Central memory CD8-positive, alpha-beta T cell (primary cell): ENCODE measurements at regions not wholly inside any gene's neighbourhood (a gene's known extent, or its start where the extent isn't known, plus 50 kb on each side); places are given as distances from the start of the nearest gene placed in this dataset.

Experiments used
- ATAC-seq: fragments of 150-1000 bp; cut with Tn5 transposase; replicated peaks from 2 replicates; pipeline ENCODE4 v1.10.0; 2022; ENCODE audit warnings: mild to moderate bottlenecking, moderate FRiP score, moderate number of reproducible peaks; ENCODE audit not compliant: poor library complexity, severe bottlenecking; ENCODE audit errors: extremely low read depth
- DNase-seq, 2 donors: peaks; one replicate each; pipeline ENCODE4 v3.0.0; 2021; ENCODE audit warnings: low spot score in 2 of 2
- H3K27ac Mint-ChIP-seq: one replicate; pipeline ENCODE4 v1.8.0; 2022; ENCODE audit warnings: low read depth, mild to moderate bottlenecking, moderate library complexity, mixed read lengths
- H3K27me3 Mint-ChIP-seq: one replicate; pipeline ENCODE4 v1.8.0; 2022; ENCODE audit warnings: mixed read lengths
- H3K36me3 Mint-ChIP-seq: one replicate; pipeline ENCODE4 v1.8.0; 2022; ENCODE audit warnings: mild to moderate bottlenecking, moderate library complexity, mixed read lengths; ENCODE audit not compliant: insufficient read depth
- H3K4me1 Mint-ChIP-seq: one replicate; pipeline ENCODE4 v1.8.0; 2022; ENCODE audit warnings: mixed read lengths
- H3K4me3 Mint-ChIP-seq: one replicate; pipeline ENCODE4 v1.8.0; 2022; ENCODE audit warnings: mild to moderate bottlenecking, moderate library complexity, mixed read lengths
- H3K9me3 Mint-ChIP-seq: one replicate; pipeline ENCODE4 v1.8.0; 2022; ENCODE audit warnings: mixed read lengths

- ATAC-seq: no peak
These were observed 710.4 kb upstream of the FLRT2 start for GRCh38 chr14:84819528-84819927.

GRCh38 chr14:84825481-84826251 lies 704.3 kb upstream of the FLRT2 start:
- ATAC-seq: no peak
- H3K9me3 Mint-ChIP-seq: peaks cover 20% of the 10 kb centered on the region
- no peaks in the 10 kb centered on the region for H3K36me3 Mint-ChIP-seq
- H3K4me1 Mint-ChIP-seq: no peaks in the 10 kb centered on the region
- no peak overlapping the region for H3K4me3 Mint-ChIP-seq
- H3K27ac Mint-ChIP-seq: no peak overlapping the region
- H3K27me3 Mint-ChIP-seq: no peaks in the 10 kb centered on the region
- no peak for DNase-seq

More at GRCh38 chr14:84819528-84819927, 710.4 kb upstream of the FLRT2 start:
- Mint-ChIP-seq H3K27ac (no peak overlapping the region), H3K36me3 (no peaks in the 10 kb centered on the region), H3K4me1 (no peaks in the 10 kb centered on the region), H3K9me3 (peaks cover 32% of the 10 kb centered on the region), H3K27me3 (no peaks in the 10 kb centered on the region), H3K4me3 (no peak overlapping the region)
- DNase-seq: no peak

- H3K4me1 Mint-ChIP-seq: no peaks in the 10 kb centered on the region
- H3K4me3 Mint-ChIP-seq: no peak overlapping the region
- H3K9me3 Mint-ChIP-seq: peaks cover 23% of the 10 kb centered on the region
- ATAC-seq (no peak), DNase-seq (no peak)
- no peak overlapping the region for H3K27ac Mint-ChIP-seq
- H3K27me3 Mint-ChIP-seq: no peaks in the 10 kb centered on the region
- H3K36me3 Mint-ChIP-seq: no peaks in the 10 kb centered on the region
These were observed 703.6 kb upstream of the FLRT2 start for GRCh38 chr14:84826294-84826693.

GRCh38 chr14:84850595-84850994 lies 679.3 kb upstream of the FLRT2 start:
- Mint-ChIP-seq H3K4me3 (no peak overlapping the region), H3K27me3 (no peaks in the 10 kb centered on the region), H3K36me3 (no peaks in the 10 kb centered on the region), H3K9me3 (peaks cover 18% of the 10 kb centered on the region), H3K27ac (no peak overlapping the region), H3K4me1 (no peaks in the 10 kb centered on the region)
- DNase-seq: no peak
- no peak for ATAC-seq

- ATAC-seq (no peak), DNase-seq (no peak)
- Mint-ChIP-seq H3K9me3 (no peaks in the 10 kb centered on the region), H3K4me3 (no peak overlapping the region), H3K36me3 (no peaks in the 10 kb centered on the region), H3K27ac (no peak overlapping the region), H3K4me1 (no peaks in the 10 kb centered on the region), H3K27me3 (no peaks in the 10 kb centered on the region)
These were observed 673.0 kb upstream of the FLRT2 start for GRCh38 chr14:84856751-84857534.

- no peak overlapping the region for H3K4me3 Mint-ChIP-seq
- no peaks in the 10 kb centered on the region for H3K27me3 Mint-ChIP-seq
- H3K36me3 Mint-ChIP-seq: no peaks in the 10 kb centered on the region
- DNase-seq (no peak), ATAC-seq (no peak)
- H3K27ac Mint-ChIP-seq: no peak overlapping the region
- no peaks in the 10 kb centered on the region for H3K4me1 Mint-ChIP-seq
- H3K9me3 Mint-ChIP-seq: no peaks in the 10 kb centered on the region
These were observed 672.4 kb upstream of the FLRT2 start for GRCh38 chr14:84857571-84857970.

GRCh38 chr14:84859116-84859515 lies 670.8 kb upstream of the FLRT2 start:
- Mint-ChIP-seq H3K27ac (no peak overlapping the region), H3K9me3 (peaks cover 4% of the 10 kb centered on the region), H3K36me3 (no peaks in the 10 kb centered on the region), H3K4me3 (no peak overlapping the region), H3K27me3 (no peaks in the 10 kb centered on the region), H3K4me1 (no peaks in the 10 kb centered on the region)
- DNase-seq (no peak), ATAC-seq (no peak)

GRCh38 chr14:84864548-84865271 lies 665.2 kb upstream of the FLRT2 start:
- Mint-ChIP-seq H3K27me3 (no peaks in the 10 kb centered on the region), H3K27ac (no peak overlapping the region), H3K4me1 (no peaks in the 10 kb centered on the region), H3K4me3 (no peak overlapping the region), H3K36me3 (no peaks in the 10 kb centered on the region), H3K9me3 (peaks cover 6% of the 10 kb centered on the region)
- ATAC-seq (no peak), DNase-seq (no peak)

- no peak overlapping the region for H3K27ac Mint-ChIP-seq
- no peak overlapping the region for H3K4me3 Mint-ChIP-seq
- H3K36me3 Mint-ChIP-seq: no peaks in the 10 kb centered on the region
- H3K9me3 Mint-ChIP-seq: peaks cover 5% of the 10 kb centered on the region
- DNase-seq (no peak), ATAC-seq (no peak)
- H3K4me1 Mint-ChIP-seq: no peaks in the 10 kb centered on the region
- H3K27me3 Mint-ChIP-seq: no peaks in the 10 kb centered on the region
These were observed 658.2 kb upstream of the FLRT2 start for GRCh38 chr14:84871734-84872133.

DNA sequence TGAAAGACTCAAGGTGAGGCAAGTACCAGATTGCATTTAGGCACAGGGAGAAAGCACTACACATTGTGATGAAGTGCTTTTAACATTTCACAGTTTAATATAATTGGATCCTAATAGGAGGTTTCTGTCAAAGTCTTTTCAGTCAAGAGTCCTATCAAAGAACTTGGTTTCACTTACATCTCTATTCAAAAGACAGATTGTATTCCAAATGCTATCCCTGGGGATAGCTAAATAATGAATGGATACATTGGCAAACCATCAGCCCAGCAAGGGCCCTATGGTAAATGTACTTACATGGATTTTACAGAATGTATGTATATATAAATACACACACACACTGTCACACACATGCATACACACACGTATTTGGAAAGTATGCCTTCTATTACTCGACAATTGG lies 655.5 kb upstream of the FLRT2 start:
- Mint-ChIP-seq H3K4me1 (no peaks in the 10 kb centered on the region), H3K36me3 (no peaks in the 10 kb centered on the region), H3K4me3 (no peak overlapping the region), H3K9me3 (peaks cover 10% of the 10 kb centered on the region), H3K27me3 (no peaks in the 10 kb centered on the region), H3K27ac (no peak overlapping the region)
- DNase-seq: no peak
- no peak for ATAC-seq

DNA sequence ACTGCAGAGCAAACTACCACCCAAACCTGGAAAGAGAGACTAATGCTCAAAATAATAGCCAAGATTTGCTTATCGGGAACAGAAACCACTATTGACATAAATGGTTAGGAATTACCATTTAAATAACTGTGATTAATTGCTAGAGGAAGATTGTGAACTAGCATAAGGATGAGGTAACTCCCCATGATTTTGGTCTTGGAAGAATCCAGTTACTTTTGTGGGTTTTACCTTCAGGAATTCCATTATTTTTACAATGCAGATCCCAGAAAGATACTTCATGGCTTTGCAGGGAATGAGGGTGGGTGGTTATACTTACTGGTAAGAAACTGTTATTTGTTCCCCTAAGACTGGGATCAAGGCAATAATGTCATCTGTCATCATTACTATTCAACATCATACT lies 652.9 kb upstream of the FLRT2 start:
- H3K4me3 Mint-ChIP-seq: no peak overlapping the region
- H3K27ac Mint-ChIP-seq: no peak overlapping the region
- DNase-seq (no peak), ATAC-seq (no peak)
- H3K9me3 Mint-ChIP-seq: peaks cover 10% of the 10 kb centered on the region
- H3K27me3 Mint-ChIP-seq: no peaks in the 10 kb centered on the region
- H3K36me3 Mint-ChIP-seq: peaks cover 1% of the 10 kb centered on the region
- no peaks in the 10 kb centered on the region for H3K4me1 Mint-ChIP-seq

DNA sequence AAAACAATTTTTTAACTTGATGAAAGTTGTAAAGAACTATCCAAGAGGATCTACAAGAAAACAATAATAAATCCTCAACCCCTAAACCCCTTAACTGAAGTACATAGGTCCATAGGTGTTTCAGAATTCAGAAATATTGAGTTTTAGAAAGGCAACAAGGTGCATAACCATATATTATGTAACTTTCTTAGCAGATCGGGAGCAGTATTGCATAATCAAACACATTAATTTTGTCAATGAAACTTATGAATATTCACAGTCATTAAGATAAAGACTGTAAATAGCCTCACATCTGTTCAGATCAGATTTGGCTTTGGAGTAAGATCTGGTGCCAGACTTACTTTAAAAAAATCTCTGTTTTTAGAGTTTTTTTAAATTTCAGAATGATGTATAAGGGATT lies 647.1 kb upstream of the FLRT2 start:
- Mint-ChIP-seq H3K4me1 (no peaks in the 10 kb centered on the region), H3K36me3 (peaks cover 1% of the 10 kb centered on the region), H3K4me3 (no peak overlapping the region), H3K27me3 (no peaks in the 10 kb centered on the region), H3K9me3 (peaks cover 11% of the 10 kb centered on the region), H3K27ac (no peak overlapping the region)
- DNase-seq: no peak
- no peak for ATAC-seq
